Stimulated activated CD4-positive, alpha-beta T cell treated with anti-CD3 and anti-CD28 coated beads, Interleukin-4, amount 100 ng/mL, for 48 hours (primary cell): ENCODE measurements at regions not wholly inside any gene's neighbourhood (a gene's known extent, or its start where the extent isn't known, plus 50 kb on each side); places are given as distances from the start of the nearest gene placed in this dataset.

Experiments
- DNase-seq, 2 donors: peaks; one replicate each; pipeline ENCODE4 v3.0.0-alpha.2; 2020; ENCODE audit warnings: low read depth in 2 of 2

- no peak for DNase-seq
Measured at GRCh38 chr16:8374586-8375231, 215.6 kb downstream of the TMEM114 start.

DNA sequence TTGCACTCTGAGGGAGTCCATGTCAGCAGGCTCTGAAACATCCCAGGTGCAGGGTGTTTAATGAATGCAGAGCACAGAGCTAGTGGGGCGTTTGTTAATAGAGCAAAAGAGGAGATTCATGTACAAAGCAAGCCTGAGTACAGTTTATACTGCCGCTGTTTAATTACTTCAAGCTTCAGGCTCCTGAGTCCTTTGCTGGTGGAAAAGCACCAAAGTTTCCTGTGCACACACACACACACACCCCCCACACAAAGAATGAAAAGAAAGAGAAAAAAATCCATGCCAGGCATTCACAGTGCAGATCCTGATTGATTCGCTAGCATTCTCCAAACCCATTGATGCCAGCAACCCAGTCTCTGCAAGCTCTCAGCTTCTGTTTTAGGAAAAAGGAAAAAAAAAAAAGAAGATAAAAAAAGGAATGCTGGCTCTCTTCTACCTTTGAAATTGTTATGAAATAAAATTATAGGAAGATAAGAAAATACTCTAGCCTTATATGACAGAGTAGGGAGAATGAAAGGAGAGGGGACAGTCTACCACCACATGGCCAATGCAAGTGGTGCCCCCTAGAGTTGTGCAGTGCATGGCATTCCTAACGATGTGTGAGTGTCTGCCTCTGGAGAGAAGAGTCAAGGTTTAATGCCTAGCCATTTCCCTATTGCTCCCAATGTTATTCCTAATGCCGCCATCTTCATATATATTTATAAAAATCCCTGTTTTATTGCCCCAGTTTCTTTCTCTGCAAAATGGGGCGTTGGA lies 216.5 kb downstream of the TMEM114 start:
- DNase-seq = no peak

DNA sequence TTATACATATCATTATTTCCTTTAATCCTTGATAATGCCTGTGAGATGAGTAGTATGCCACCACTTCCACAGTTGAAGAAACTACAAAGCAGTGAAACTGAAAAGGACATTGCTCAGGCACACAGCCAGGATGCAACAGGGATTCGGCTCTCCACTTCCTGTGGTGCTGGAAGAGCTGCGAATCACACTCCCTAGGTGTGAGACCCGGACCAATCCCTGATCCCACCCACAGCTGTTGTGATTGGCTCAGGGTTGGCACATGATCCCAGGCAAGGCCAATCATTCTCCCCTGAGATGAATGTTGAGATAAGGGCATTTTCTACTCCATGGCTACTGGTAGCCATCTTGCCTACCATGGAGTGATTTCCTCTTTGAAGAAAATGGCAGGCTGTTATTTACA lies 218.2 kb downstream of the TMEM114 start:
- DNase-seq = no peak

GRCh38 chr16:8370374-8371270 lies 219.7 kb downstream of the TMEM114 start:
- DNase-seq = no peak

GRCh38 chr16:8358937-8359336 lies 231.4 kb downstream of the TMEM114 start:
- DNase-seq = no peak

- DNase-seq = no peak
Measured at GRCh38 chr16:8355675-8356074, 234.6 kb downstream of the TMEM114 start.

GRCh38 chr16:8346294-8346693 lies 244.0 kb downstream of the TMEM114 start:
- DNase-seq = no peak

DNA sequence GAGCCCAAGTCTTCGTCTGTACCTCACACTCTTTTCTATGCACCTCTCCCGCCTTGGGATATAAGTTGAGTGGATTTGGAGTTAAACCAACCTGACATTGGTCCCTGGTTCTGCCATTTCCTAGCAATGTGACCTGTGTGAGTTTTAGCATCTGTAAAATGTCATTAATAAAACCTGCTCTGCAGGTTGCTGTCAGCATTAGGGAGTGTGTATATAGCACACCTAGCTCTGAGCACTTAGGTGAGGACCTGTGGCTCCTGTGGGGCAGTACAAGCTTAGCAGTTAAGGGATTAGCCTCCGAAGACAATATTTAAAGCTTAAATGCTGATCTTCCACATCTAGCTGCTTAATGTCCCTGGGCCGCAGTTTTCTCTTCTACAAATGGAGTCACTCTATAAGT lies 248.0 kb downstream of the TMEM114 start:
- no peak for DNase-seq

DNA sequence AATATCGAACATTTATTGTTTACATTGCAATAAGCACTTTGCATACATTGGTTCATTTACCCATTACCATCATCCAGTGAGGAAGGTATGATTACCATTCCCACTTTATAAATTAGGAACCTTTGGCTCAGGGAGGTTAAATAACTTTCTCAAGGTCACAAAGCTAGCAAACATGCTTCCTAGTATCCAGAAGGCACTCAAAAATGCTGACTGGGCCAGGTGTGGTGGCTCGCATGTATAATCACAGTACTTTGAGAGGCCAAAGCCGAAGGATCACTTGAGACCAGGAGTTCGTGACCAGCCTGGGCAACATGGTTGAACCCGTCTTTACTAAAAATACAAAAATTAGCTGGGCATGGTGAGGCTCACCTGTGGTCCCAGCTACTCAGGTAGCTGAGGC lies 259.6 kb downstream of the TMEM114 start:
- DNase-seq = no peak

- no peak for DNase-seq
Measured at GRCh38 chr16:8326232-8326631, 264.1 kb downstream of the TMEM114 start.

DNA sequence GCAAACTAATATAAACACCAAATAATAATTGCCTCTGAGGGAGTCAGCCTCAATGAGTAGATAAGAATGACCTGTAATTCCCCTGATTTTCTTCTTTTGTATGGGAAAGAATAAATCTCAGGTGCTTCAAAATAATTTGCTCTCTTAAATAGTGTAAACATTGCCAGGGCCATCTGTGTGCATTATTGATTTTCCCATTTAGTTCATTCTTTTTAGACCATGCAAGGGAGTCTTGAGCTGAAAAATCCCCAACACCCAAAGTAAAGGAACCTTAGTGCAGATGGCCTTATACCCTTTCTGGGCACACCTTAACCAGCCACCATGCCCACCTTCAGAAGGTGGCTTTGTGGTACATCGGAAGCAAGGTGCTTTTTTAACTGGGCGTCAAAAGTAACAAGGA lies 267.2 kb downstream of the TMEM114 start:
- DNase-seq = no peak

GRCh38 chr16:8320131-8320530 lies 270.2 kb downstream of the TMEM114 start:
- DNase-seq = no peak

GRCh38 chr16:8310816-8311215 lies 279.5 kb downstream of the TMEM114 start:
- no peak for DNase-seq

GRCh38 chr16:8310323-8310722 lies 280.0 kb downstream of the TMEM114 start:
- no peak for DNase-seq

GRCh38 chr16:8305201-8305600 lies 285.1 kb downstream of the TMEM114 start:
- no peak for DNase-seq

- no peak for DNase-seq
Measured at GRCh38 chr16:8299635-8300034, 290.7 kb downstream of the TMEM114 start.

DNA sequence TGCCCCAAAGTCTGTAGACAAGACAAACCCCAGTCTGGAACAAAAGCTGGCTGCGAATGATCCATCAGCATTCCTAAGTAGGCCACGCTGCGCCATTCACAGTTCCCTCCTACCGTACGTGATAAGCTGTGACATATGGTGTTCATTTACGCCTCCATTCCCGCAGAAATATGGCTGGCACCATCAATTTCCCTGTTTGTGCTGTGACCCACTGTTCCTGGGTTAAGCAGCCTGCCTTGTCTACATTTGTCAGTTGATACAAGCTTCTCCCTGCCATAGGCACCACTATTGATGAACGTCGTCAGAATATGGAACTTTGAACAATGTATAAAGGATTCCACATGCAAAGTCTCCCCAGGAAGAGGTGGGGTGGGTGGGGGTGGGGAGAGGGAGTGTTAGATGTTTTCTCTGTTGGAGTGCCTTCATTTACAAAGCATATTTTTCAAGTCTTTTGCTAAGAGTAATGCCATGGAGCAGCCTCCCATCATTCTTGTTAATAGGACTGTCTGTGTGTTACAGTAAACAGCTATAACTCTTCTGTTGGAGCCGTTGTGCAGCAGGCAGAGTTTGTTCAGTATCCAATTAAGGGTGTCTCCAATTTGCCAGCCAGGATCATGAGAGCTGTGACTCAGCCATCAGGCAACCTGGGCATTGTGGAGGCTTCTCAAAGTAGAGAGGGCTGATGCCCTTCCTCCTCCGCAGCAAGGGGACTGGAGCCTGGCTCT lies 294.6 kb downstream of the TMEM114 start:
- DNase-seq = no peak

- no peak for DNase-seq
Measured at GRCh38 chr16:8293413-8293812, 296.9 kb downstream of the TMEM114 start.

DNA sequence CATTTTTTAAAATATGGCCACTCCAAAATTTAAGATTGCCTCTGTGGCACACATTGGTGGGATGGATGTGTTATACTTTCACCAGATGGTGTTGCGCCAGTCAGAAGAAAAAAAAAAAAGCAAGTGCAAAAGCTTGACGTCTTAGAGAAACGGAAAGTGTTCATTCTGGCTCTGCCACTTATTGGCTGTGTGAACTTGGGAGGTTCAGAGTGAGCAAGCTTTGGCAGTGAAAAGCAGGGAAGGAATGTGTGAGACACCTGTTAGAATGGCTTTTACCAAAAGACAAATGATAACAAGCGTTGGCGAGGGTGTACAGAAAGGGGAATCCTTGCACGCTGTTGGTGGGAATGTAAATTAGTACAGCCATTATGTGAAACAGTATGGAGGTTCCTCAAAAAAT lies 298.0 kb downstream of the TMEM114 start:
- DNase-seq = no peak

DNA sequence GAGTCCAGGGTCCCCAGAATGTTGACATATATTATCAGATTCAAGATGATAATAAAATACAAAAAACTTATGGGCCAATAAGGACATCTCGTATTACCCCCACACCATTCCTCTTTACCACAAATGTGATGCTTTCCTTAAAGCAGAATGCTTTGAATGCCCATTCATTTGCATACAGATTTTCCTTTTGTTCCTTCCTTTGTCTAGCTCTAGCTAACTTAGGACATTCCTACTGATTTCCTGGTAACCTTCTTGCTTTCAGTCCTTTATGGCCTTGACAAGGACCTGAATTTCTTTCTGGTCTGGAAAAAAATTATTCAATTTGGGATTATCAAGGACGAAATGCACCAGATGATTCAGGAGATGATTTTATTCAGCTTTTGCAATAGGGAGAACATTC lies 304.0 kb downstream of the TMEM114 start:
- DNase-seq = no peak

GRCh38 chr16:8283195-8283594 lies 307.1 kb downstream of the TMEM114 start:
- DNase-seq = no peak

DNA sequence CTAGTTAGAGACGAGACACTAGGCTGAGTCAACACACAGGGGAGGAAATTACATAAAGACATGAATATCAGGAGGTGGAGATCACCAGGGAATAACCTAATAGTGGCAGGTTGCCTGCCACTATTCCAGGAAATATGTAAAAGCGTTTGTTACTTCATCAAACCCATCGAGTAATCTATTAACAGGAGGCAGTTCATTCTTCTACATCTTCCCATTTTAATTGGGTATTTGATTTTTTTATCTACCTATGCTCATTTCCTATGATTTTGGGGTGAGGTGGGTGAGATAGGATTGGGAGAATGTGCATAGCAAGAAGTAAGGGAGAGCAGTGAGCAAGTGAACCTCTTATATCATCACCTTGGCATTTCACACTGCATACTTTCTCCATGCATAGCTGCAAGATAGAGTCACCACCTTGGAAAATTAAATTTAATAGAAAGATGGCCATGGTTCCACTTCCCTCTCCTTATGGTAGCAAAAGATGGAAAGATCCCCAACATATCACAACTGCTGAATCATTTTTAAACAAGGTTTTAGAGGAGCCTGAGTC lies 312.2 kb downstream of the TMEM114 start:
- no peak for DNase-seq
